NOMO-1 treated with DMSO at 0.1 percent for 48 hours (cell line): ENCODE measurements at regions not wholly inside any gene's neighbourhood (a gene's known extent, or its start where the extent isn't known, plus 50 kb on each side); places are given as distances from the start of the nearest gene placed in this dataset.
"Not testable (repeated sequence)": the region's sequence is repeated elsewhere in the genome, so short reads cannot be mapped to it uniquely, and the experiment has no call there.

ENCODE experiments used
- DNase-seq: peaks from one replicate; lab custom pipeline; 2025; ENCODE audit not compliant: unreplicated experiment; lab: John Stamatoyannopoulos, UW

GRCh38 chr2:111661286-111661940 lies 222.6 kb downstream of the ANAPC1 start:
- DNase-seq: no peak

GRCh38 chr2:111662039-111662770 lies 221.8 kb downstream of the ANAPC1 start:
- no peak for DNase-seq

DNA sequence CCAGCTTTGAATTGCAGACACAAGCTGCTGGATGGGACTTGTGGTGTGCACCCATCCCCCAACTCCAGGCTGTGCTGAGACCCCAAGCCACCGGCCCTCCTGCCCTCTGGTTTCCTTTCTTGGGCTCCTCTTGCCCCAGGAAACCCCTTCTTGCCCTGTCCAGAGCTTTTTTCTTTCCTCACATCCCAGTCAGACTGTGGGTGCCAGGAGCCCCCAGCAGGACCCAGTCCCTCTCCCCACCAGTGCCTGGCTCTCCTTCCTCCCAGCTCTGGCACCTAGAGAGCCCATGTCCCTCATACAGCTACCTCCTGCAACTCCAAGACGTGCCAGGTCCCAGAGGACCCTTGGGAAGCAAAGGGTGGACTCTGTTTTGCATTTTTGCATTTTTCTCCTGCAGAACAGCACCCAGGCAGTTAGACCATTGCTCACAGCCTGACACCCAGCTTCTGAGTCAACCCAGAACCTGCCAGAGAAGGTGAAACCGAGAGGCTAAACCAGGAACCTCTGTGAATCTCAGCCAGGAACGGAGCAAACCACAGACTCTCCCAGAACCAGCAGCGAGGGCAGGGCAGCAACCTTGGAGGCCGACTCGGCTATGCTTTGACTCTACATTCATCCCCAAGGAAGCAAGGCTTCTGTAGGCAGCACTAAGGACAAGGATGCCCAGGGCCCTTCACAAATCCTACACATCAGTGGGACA lies 221.1 kb downstream of the ANAPC1 start:
- no peak for DNase-seq

GRCh38 chr2:111663471-111664274 lies 220.3 kb downstream of the ANAPC1 start:
- no peak for DNase-seq

DNA sequence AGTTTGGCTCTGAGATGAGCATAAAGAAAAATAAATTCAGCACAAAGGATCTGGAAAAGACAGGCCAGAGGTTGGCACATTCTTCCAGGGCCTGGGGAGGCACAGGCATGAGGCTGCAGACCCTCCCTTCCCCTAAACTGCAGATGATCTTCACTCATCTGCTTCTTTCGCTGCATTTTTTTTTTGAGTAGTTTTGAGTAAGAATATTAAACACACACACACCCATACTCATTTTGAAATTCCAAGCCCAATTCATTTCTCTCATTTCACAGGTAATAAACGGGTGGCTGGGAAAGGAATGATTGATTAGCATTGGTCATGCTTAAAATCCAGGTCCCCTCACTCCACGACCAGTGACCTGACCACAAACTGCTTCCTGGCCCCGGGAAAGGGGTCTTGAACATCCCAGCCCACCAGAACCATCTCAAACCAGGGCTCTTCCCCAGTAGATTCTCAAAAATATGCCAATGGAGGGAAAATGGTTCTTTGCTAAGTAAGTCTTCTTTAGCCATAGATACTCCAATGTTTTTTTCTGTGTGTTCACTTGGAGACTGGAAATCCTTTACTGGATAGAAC lies 219.6 kb downstream of the ANAPC1 start:
- DNase-seq: no peak

- no peak for DNase-seq
Measured at GRCh38 chr2:111665011-111665410, 219.0 kb downstream of the ANAPC1 start.

DNA sequence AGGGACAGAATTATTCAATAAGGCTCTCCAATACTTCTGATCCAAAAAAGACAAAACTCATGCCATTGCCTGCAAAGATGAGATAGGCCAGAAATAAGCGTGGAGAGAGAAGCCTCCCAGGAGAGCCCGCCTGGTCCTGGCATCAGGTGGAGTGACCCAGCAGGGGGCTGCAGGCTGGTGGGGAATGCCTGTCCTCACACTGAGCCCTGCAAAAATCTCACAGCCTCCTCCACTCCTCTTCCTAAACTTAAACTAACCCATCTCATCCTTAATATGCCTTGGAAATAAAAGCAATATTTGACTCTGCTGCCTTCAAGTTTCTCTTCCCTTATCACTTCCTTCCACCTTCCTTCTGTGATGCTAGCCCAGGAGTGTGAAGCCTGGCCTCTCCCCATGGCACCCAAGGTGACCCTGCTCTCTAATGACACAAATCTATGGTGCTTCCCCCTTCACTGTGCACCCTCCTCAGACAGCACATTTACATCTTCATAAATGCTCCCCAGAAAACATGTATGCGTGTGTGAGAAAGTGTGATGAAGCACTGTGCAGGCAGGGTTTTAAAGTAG lies 218.4 kb downstream of the ANAPC1 start:
- peak; percentile 16 for DNase-seq

- DNase-seq: no peak
Measured at GRCh38 chr2:111666160-111666559, 217.8 kb downstream of the ANAPC1 start.

- DNase-seq: no peak
Measured at GRCh38 chr2:111667001-111667400, 217.0 kb downstream of the ANAPC1 start.

GRCh38 chr2:111667542-111668273 lies 216.3 kb downstream of the ANAPC1 start:
- peak; percentile 70 for DNase-seq

DNA sequence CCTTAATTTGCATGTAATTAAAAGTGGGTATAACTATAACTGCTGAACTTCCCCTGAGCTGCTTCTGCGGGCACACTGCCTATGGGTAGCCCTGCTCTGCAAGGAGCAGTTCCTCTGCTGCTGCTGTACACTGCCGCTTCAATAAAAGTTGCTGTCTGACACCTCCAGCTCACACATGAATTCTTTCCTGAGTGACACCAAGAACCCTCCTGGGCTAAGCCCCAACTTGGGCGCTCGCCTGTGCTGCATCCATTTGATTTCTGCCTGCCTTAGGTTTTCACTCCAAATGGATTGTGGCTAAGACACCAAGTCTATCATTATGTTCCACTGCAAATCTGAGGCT lies 215.7 kb downstream of the ANAPC1 start:
- no peak for DNase-seq

GRCh38 chr2:111668741-111669140 lies 215.3 kb downstream of the ANAPC1 start:
- no peak for DNase-seq

GRCh38 chr2:111669928-111670695 lies 213.9 kb downstream of the ANAPC1 start:
- DNase-seq: no peak

DNA sequence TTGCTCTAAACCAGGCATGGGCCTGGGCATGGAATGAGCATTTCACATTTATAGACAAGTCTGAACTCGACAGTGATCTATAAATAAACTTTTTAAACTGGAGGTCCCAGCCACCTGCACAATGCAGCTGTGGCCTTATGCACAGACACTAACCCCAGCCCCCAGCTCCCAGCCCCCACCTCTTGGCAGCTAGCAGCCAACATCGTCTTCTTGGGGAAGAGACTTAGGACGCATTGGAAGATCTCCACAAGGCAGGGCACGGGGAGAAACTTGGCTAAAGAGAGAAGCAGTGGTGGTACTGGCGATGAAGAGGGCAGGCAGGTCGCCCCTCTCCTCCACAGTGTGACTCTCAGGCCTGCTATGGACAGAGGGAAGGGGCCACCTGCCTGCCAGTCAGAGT lies 213.2 kb downstream of the ANAPC1 start:
- no peak for DNase-seq

GRCh38 chr2:111671426-111672150 lies 212.4 kb downstream of the ANAPC1 start:
- DNase-seq: peak; percentile 33

DNA sequence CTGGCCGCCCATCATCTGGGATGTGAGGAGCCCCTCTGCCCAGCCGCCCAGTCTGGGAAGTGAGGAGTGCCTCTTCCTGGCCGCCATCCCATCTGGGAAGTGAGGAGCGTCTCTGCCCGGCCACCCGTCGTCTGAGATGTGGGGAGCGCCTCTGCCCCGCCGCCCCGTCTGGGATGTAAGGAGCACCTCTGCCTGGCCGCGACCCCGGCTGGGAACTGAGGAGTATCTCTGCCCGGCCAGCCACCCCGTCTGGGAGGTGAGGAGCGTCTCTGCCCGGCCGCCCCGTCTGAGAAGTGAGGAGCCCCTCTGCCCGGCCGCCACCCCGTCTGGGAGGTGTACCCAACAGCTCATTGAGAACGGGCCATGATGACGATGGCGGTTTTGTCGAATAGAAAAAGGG lies 211.4 kb downstream of the ANAPC1 start:
- DNase-seq: not testable (repeated sequence)

DNA sequence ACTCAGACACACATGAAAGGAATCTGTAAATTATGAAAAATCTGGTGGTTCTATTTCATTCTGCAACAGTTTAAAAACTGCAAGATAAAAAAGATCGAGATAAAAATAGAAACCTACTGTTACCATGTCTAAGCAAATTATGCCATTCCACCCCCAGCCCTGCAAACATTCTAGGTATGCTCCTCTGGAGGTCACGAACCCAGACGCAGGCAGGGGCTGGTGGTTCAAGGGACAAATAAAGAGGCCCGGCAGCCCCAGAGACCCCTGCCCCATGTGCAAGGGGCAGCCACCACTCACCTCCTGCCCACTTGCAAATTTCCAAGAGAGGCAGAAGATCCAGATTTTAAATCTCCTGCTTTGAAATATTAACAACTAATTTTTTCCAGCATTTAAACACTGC lies 210.5 kb downstream of the ANAPC1 start:
- DNase-seq: no peak

GRCh38 chr2:111675419-111676194 lies 208.4 kb downstream of the ANAPC1 start:
- peak; percentile 65 for DNase-seq
